Gastrocnemius medialis (tissue), 4 donors: ENCODE measurements at regions not wholly inside any gene's neighbourhood (a gene's known extent, or its start where the extent isn't known, plus 50 kb on each side); places are given as distances from the start of the nearest gene placed in this dataset.

Experiments
- ATAC-seq, 2 donors: fragments of 150-250 bp; one replicate each; pipeline ENCODE4 v1.9.1; 2016
- DNase-seq, 2 donors: peaks; one replicate each; pipeline ENCODE4 v3.0.0-alpha.2; 2019
- H3K27ac ChIP-seq, 4 donors: fragments of 200-600 bp; sonication (generic); 1 replicate in 1 of 4; 2 replicates in 3 of 4; pipeline ENCODE4 v1.5.1; 2016 to 2018; ENCODE audit warnings: mild to moderate bottlenecking in 2 of 4, moderate library complexity in 1 of 4
- H3K27me3 ChIP-seq, 3 donors: fragments of 200-600 bp; sonication (generic) in 2 of 3; 1 replicate in 1 of 3; 2 replicates in 2 of 3; pipeline versions ENCODE4 v1.5.1 to v1.6.0; 2016 to 2019; ENCODE audit warnings: mild to moderate bottlenecking in 1 of 3, moderate library complexity in 1 of 3
- H3K36me3 ChIP-seq, 2 donors: fragments of 200-600 bp; sonication (generic) in 1 of 2; one replicate each; pipeline ENCODE4 v1.5.1; 2017 to 2018
- H3K4me1 ChIP-seq, 2 donors: fragments of 200-600 bp; sonication (generic) in 1 of 2; one replicate each; pipeline ENCODE4 v1.5.1; 2016 to 2017; ENCODE audit warnings: mild to moderate bottlenecking in 2 of 2
- H3K4me3 ChIP-seq, 4 donors: fragments of 200-600 bp; sonication (generic) in 3 of 4; 1 replicate in 1 of 4; 2 replicates in 3 of 4; pipeline ENCODE4 v1.5.1; 2016 to 2019; ENCODE audit warnings: mild to moderate bottlenecking in 2 of 4
- H3K9me3 ChIP-seq, 3 donors: fragments of 200-600 bp; sonication (generic) in 2 of 3; 1 replicate in 1 of 3; 2 replicates in 2 of 3; pipeline ENCODE4 v1.5.1; 2016 to 2019
- POLR2A ChIP-seq, 2 donors: fragments of 450-650 bp; IDR thresholded peaks; one replicate each; pipeline ENCODE4 v1.6.1; 2017; ENCODE audit warnings: antibody characterized with exemption in 2 of 2, mild to moderate bottlenecking in 2 of 2, moderate library complexity in 2 of 2
- in situ Hi-C, 4 donors: fragments of 200-750 bp; cut with MboI; loops; one replicate each; pipeline versions ENCODE4 v1.15.0 to v1.8.0; 2017; ENCODE audit warnings: low sequenced_read_pairs in 4 of 4
- intact Hi-C: fragments of 100-400 bp; cut with DNase I; formaldehyde crosslinking; loops from one replicate; pipeline ENCODE4 v1.15.1; 2023; ENCODE audit warnings: low total_unique reads
- TF ChIP-seq, protein P1 (sequence below), 5 experiments: fragments of 450-650 bp in 3 of 5; fragments of 200-600 bp in 2 of 5; sonication (generic) in 2 of 5; IDR thresholded peaks in 4 of 5; conservative IDR thresholded peaks in 1 of 5; 1 replicate in 4 of 5; 2 replicates in 1 of 5; pipeline ENCODE4 v1.5.1; 2016 to 2019; ENCODE audit warnings: antibody characterized with exemption in 5 of 5, mild to moderate bottlenecking in 3 of 5, moderate library complexity in 3 of 5

DNA sequence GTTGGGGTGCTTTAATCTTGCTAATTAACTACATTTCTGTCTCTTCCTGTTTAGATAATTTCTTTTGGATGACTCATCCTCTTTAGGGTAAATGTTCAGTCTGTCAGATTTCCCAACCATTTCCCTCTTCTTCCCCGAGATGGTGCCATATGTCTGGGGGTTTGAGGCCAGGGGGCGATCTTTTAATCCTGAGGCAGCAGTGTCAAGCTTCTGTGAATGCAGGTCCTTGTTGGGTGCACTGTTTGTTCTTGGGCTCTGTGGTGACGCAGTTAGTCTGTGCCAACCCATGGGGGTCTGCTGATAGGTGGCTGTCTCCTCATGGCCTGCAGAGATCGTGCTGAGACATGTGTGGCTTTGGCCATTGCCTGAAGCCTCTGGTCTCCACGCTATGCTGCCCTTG, 420.4 kb downstream of the NDFIP2 start:
- DNase-seq: no peak
- intact Hi-C loops: no loop called here

DNA sequence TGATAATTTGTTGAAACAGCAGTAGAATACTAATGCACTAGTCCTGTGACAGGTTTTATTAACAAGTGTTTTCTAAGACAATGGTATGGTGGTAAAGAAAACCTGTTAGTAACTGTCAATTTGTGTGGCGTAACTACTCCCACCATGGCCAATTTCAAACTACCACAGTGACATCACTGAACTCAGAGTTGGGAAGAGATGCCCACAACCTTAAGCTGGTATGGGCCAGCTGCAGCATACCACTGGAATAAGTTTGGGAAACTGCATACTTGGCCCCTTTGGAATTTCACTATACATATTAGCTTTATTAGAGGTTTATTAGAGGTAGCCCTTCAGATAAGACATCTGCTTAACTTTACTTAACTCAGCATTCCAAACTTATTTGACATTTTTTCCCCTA, 419.4 kb downstream of the NDFIP2 start:
- in situ Hi-C loops: no loop called here

More for the DNA sequence above, 420.4 kb downstream of the NDFIP2 start:
- Histone ChIP-seq H3K9me3 (no peaks in the 10 kb centered on the region), H3K4me3 (no peak overlapping the region), H3K36me3 (no peaks in the 10 kb centered on the region), H3K27me3 (no peaks in the 10 kb centered on the region), H3K4me1 (peaks cover 0 to 10% of the 10 kb centered on the region in 2 donors), H3K27ac (no peak overlapping the region)
- in situ Hi-C loops: no loop called here
- TF ChIP-seq, protein P1, sequence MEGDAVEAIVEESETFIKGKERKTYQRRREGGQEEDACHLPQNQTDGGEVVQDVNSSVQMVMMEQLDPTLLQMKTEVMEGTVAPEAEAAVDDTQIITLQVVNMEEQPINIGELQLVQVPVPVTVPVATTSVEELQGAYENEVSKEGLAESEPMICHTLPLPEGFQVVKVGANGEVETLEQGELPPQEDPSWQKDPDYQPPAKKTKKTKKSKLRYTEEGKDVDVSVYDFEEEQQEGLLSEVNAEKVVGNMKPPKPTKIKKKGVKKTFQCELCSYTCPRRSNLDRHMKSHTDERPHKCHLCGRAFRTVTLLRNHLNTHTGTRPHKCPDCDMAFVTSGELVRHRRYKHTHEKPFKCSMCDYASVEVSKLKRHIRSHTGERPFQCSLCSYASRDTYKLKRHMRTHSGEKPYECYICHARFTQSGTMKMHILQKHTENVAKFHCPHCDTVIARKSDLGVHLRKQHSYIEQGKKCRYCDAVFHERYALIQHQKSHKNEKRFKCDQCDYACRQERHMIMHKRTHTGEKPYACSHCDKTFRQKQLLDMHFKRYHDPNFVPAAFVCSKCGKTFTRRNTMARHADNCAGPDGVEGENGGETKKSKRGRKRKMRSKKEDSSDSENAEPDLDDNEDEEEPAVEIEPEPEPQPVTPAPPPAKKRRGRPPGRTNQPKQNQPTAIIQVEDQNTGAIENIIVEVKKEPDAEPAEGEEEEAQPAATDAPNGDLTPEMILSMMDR (IDR thresholded peaks at IDR 0.05 in 4 of 5, conservative IDR thresholded peaks at IDR 0.05 in 1 of 5): no peak
- no peak for ATAC-seq

DNA sequence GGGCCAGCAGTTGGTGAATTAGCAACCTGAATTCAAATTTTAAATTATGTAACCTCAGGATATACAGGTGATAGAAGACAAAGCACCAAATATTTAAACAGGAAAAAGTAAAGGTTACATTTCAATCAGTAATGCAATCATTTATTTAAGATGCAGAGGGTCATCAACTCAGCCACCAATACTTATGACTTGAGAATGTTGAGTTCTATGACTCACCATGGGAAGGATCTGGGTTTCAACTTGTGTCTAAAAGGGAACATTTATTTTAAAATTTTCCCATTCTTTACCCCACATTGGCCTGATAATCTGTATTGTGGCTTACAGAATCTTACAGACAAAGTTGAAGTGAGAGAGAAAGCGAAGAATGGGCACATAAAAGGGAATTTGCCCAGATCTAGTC, 418.0 kb downstream of the NDFIP2 start:
- TF ChIP-seq, protein P1 (IDR thresholded peaks at IDR 0.05 in 4 of 5, conservative IDR thresholded peaks at IDR 0.05 in 1 of 5): no peak
- no peak for TF ChIP-seq POLR2A (IDR thresholded peaks at IDR 0.05)
- in situ Hi-C loops: no loop called here
- Histone ChIP-seq H3K9me3 (no peaks in the 10 kb centered on the region), H3K4me1 (peaks cover 0 to 10% of the 10 kb centered on the region in 2 donors), H3K36me3 (no peaks in the 10 kb centered on the region), H3K27me3 (no peaks in the 10 kb centered on the region), H3K27ac (peak overlapping the region in 2 of 4 donors; percentile 45 to 74), H3K4me3 (no peak overlapping the region)
- intact Hi-C loops: no loop called here
- ATAC-seq (no peak), DNase-seq (no peak)

More for the DNA sequence above, 419.4 kb downstream of the NDFIP2 start:
- TF ChIP-seq, protein P1 (IDR thresholded peaks at IDR 0.05 in 4 of 5, conservative IDR thresholded peaks at IDR 0.05 in 1 of 5): no peak
- TF ChIP-seq POLR2A (IDR thresholded peaks at IDR 0.05): no peak
- no peaks in the 10 kb centered on the region for H3K9me3 ChIP-seq
- no peak for ATAC-seq
- H3K36me3 ChIP-seq: no peaks in the 10 kb centered on the region
- no peaks in the 10 kb centered on the region for H3K27me3 ChIP-seq
- DNase-seq: no peak
- no peak overlapping the region for H3K27ac ChIP-seq
- intact Hi-C loops: no loop called here
- H3K4me3 ChIP-seq: no peak overlapping the region
- H3K4me1 ChIP-seq: peaks cover 0 to 10% of the 10 kb centered on the region in 2 donors

DNA sequence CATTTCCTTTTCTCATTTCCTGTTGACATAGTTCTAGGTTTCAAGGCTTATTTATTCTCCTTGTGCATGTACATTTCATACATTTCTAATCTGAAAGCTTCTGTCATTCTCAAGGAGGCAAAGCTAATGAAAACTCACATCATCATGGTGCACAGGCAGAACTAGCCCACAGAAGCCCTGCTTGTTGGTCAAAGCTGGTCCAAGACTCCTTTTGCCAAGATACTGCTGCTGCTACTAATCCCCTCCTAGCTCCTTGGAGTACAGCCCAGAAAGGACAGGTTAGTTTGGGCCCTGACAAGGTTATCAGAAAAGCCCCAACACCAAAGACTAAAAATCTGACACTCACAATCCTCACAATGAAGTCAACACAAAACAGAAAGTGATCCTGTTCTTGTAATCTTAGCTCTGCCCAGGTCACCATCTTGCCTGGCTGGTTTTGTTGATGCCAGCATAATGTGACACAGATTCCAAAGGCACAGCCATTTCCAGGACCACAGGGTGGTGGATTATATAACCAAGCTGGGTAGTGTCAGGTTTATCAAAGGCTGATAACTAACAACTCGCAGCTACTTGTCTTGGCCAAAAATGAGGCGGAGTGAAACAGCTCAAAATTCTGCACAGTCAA, 417.4 kb downstream of the NDFIP2 start:
- peak; percentile 81 to 82 for ATAC-seq
- intact Hi-C loops: no loop called here

More for the DNA sequence above, 417.4 kb downstream of the NDFIP2 start:
- Histone ChIP-seq H3K27me3 (no peaks in the 10 kb centered on the region), H3K4me1 (peaks cover 0 to 10% of the 10 kb centered on the region in 2 donors), H3K4me3 (no peak overlapping the region), H3K36me3 (no peaks in the 10 kb centered on the region), H3K27ac (peak overlapping the region in 3 of 4 donors; percentile 34 to 74 (median 45)), H3K9me3 (no peaks in the 10 kb centered on the region)
- in situ Hi-C loops: no loop called here
- DNase-seq: peak; percentile 5 to 27
- TF ChIP-seq, protein P1 (IDR thresholded peaks at IDR 0.05 in 4 of 5, conservative IDR thresholded peaks at IDR 0.05 in 1 of 5): no peak
- no peak for TF ChIP-seq POLR2A (IDR thresholded peaks at IDR 0.05)
